ENCODE measurements at regions not wholly inside any gene's neighbourhood (a gene's known extent, or its start where the extent isn't known, plus 50 kb on each side); places are given as distances from the start of the nearest gene placed in this dataset.
A peak's percentile ranks its signal among the peaks of the same experiment; 100 is the strongest.

- no peaks in the 10 kb centered on the region for H3K9me3 ChIP-seq
- H3K27ac ChIP-seq: no peak overlapping the region
- ATAC-seq (no peak), DNase-seq (peak in 1 of 2 donors; percentile 4)
- intact Hi-C loops (cut with DNase I): no loop called here
- H3K27me3 ChIP-seq: no peaks in the 10 kb centered on the region
- no peak for TF ChIP-seq CTCF (IDR thresholded peaks at IDR 0.05)
- no peaks in the 10 kb centered on the region for H3K36me3 ChIP-seq
- H3K4me1 ChIP-seq: no peaks in the 10 kb centered on the region
- no peak overlapping the region for H3K4me3 ChIP-seq
- 15 to 28% methylated on average over 3 of the region's 3 CpGs for whole genome bisulfite sequencing, 2 donors
These were observed 718.7 kb upstream of the FAM98A start for GRCh38 chr2:34317797-34318196.

GRCh38 chr2:34316788-34317187 lies 717.7 kb upstream of the FAM98A start:
- WGBS, 2 donors: 87 to 90% methylated on average over 1 of the region's 1 CpG
- Histone ChIP-seq H3K4me3 (no peak overlapping the region), H3K9me3 (no peaks in the 10 kb centered on the region), H3K27ac (no peak overlapping the region), H3K36me3 (no peaks in the 10 kb centered on the region), H3K27me3 (no peaks in the 10 kb centered on the region), H3K4me1 (no peaks in the 10 kb centered on the region)
- intact Hi-C loops (cut with DNase I): no loop called here
- DNase-seq: no peak
- no peak for ATAC-seq
- TF ChIP-seq CTCF (IDR thresholded peaks at IDR 0.05): no peak

DNA sequence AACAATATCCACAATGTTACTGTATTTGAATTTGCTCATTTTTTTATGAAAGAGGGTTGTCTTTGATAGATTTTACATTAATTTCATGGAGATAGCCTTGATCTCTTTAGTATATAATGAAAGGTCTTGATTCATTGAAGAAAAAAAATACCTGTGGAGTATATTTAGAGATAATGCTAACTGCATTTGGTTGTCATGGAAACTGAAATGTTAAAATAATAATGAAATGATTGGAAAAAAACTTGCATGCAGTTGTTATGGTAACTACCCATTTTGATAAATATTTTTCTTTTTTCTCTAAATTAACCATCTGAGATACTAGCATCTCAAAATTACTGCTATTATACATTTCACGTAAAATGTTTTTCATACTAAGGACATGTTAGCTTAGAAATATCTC lies 712.7 kb upstream of the FAM98A start:
- intact Hi-C loops (cut with DNase I): no loop called here
- Histone ChIP-seq H3K9me3 (peaks cover 0 to 8% (median 0%) of the 10 kb centered on the region in 11 donors), H3K36me3 (no peaks in the 10 kb centered on the region), H3K4me1 (no peaks in the 10 kb centered on the region), H3K27me3 (no peaks in the 10 kb centered on the region), H3K27ac (no peak overlapping the region), H3K4me3 (no peak overlapping the region)
- DNase-seq: no peak
- 43 to 88% methylated on average over 1 of the region's 1 CpG for WGBS, 2 donors
- TF ChIP-seq CTCF (IDR thresholded peaks at IDR 0.05): no peak
- no peak for ATAC-seq

DNA sequence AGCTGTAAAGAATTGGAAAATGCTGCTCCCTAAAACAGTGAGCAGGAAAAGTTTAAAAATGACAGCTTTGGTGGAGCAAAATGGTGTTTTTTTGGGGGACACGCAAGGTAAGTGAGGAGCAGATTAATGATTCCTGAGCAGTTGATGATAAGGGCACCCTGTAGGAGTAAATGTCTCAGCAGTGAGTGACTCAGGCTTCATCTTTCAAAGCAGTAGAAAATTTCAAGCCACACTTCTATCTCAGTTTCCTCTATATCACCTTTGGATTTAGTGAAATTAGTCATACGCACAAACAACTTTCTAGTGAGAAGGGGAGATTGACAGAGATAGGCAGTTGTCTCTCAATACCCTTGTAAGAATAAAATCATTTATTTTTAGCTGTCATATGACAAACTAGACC lies 709.0 kb upstream of the FAM98A start:
- intact Hi-C loops (cut with DNase I): no loop called here
- Histone ChIP-seq H3K9me3 (peaks cover 0 to 8% (median 0%) of the 10 kb centered on the region in 11 donors), H3K27me3 (no peaks in the 10 kb centered on the region), H3K4me3 (no peak overlapping the region), H3K27ac (no peak overlapping the region), H3K4me1 (no peaks in the 10 kb centered on the region), H3K36me3 (no peaks in the 10 kb centered on the region)
- TF ChIP-seq CTCF (IDR thresholded peaks at IDR 0.05): no peak
- WGBS, 2 donors: 87 to 92% methylated on average over 2 of the region's 2 CpGs
- ATAC-seq (no peak), DNase-seq (no peak)

- Histone ChIP-seq H3K4me1 (no peaks in the 10 kb centered on the region), H3K4me3 (no peak overlapping the region), H3K27ac (no peak overlapping the region), H3K36me3 (no peaks in the 10 kb centered on the region), H3K9me3 (peaks cover 0 to 8% (median 0%) of the 10 kb centered on the region in 11 donors), H3K27me3 (no peaks in the 10 kb centered on the region)
- no peak for DNase-seq
- no peak for ATAC-seq
- no peak for TF ChIP-seq CTCF (IDR thresholded peaks at IDR 0.05)
- intact Hi-C loops (cut with DNase I): no loop called here
- WGBS, 2 donors: 86 to 89% methylated on average over 4 of the region's 4 CpGs
These were observed 708.5 kb upstream of the FAM98A start for GRCh38 chr2:34307636-34308035.

Measured in heart right ventricle (tissue), 16 donors.